ENCODE measurements at regions not wholly inside any gene's neighbourhood (a gene's known extent, or its start where the extent isn't known, plus 50 kb on each side); places are given as distances from the start of the nearest gene placed in this dataset.
"Not testable (repeated sequence)": the region's sequence is repeated elsewhere in the genome, so short reads cannot be mapped to it uniquely, and the experiment has no call there.

- not testable (repeated sequence) for TF ChIP-seq CTCF (IDR thresholded peaks at IDR 0.05; ENCODE audit: poor library complexity); EZH2phosphoT487 (IDR thresholded peaks at IDR 0.05; ENCODE audit: low read depth, severe bottlenecking, unreplicated experiment)
Measured at GRCh38 chr1:232871291-232871969, 66.2 kb downstream of the MAP10 start.

Measured in hepatocyte (in vitro differentiated cells).